H54 (cell line): ENCODE measurements at regions not wholly inside any gene's neighbourhood (a gene's known extent, or its start where the extent isn't known, plus 50 kb on each side); places are given as distances from the start of the nearest gene placed in this dataset.
"Not testable (repeated sequence)": the region's sequence is repeated elsewhere in the genome, so short reads cannot be mapped to it uniquely, and the experiment has no call there.

ENCODE experiments used
- DNase-seq: peaks from one replicate; pipeline ENCODE4 v3.0.0; 2011; ENCODE audit warnings: low spot score, mixed read lengths; ENCODE audit not compliant: insufficient read length
- FAIRE-seq: peaks from 3 replicates; lab custom pipeline; 2011; peaks lifted over from hg19 to GRCh38; lab: Jason Lieb, UNC
- POLR2A ChIP-seq: IDR thresholded peaks from 2 replicates; pipeline ENCODE4 v1.6.1; 2011; ENCODE audit warnings: low read depth, mild to moderate bottlenecking, low read length

DNA sequence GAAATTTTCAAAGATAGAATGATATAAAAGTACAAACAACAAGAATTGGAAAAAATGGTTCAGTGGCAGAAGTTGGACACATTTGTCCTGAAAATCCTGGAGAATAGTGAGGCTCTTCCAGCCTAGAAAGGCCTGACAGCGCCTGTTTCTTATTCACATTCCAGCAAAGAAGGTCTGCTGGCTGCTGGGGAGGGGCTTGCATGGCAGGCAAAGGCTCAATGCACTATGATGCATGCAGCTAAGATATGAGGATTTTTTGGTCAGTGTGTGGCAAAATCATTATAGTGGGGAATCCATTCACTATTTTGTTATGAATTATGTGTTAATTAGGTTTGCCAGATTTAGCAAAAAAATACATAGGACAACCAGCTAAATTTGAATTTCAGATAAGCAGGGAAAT lies 243.9 kb upstream of the SLC30A5 start:
- DNase-seq (no peak), FAIRE-seq (no peak)
- TF ChIP-seq POLR2A: no peak

DNA sequence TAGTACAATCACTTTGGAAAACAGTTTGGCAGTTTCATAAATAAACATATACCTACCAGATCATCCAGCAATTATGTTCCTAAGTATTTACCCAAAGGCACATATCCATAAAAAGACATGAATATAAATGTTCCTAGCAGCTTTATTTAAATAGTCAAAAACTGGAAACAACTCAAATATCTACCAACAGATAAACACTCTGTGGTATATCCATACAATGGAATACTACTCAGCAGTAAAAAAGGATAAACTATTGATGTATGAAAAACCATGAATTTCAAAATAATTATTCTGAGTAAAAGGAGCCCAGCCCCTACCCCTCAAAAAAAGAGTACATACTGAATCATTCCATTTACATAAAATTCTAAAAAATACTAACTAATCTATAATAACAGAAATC lies 232.7 kb upstream of the SLC30A5 start:
- DNase-seq (no peak), FAIRE-seq (no peak)
- no peak for TF ChIP-seq POLR2A

DNA sequence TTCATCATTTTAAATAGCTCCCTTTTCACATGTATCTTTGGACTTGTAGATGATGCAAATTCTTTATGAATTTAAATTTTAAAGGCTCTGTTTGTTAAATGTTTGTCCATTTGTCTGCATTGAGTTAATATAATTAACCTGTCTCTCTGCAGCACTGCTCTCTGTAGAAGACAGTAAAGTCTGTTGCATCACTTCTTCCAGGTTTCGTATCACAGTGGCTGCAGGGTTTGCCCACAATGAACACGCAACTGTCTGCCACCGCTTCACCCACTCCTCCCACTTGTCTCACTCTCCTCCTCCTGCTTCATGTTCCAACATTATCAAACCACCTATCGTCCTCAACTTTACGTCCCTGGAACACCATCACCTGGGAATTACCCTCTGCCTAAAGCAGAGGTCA lies 231.3 kb upstream of the SLC30A5 start:
- no peak for TF ChIP-seq POLR2A
- FAIRE-seq (no peak), DNase-seq (no peak)

DNA sequence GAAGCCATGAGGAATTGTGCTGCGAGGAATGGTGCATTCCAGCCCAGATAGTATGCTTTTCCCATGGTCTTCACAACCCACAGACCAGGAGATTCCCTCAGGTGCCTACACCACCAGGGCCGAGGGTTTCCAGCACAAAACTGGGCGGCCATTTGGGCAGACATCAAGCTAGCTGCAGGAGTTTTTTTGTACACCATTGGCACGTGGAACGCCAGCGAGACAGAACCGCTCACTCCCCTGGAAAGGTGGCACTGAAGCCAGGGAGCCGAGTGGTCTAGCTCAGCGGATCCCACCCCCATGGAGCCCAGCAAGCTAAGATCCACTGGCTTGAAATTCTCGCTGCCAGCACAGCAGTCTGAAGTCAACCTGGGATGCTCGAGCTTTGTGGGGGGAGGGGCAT lies 228.6 kb upstream of the SLC30A5 start:
- not testable (repeated sequence) for DNase-seq

DNA sequence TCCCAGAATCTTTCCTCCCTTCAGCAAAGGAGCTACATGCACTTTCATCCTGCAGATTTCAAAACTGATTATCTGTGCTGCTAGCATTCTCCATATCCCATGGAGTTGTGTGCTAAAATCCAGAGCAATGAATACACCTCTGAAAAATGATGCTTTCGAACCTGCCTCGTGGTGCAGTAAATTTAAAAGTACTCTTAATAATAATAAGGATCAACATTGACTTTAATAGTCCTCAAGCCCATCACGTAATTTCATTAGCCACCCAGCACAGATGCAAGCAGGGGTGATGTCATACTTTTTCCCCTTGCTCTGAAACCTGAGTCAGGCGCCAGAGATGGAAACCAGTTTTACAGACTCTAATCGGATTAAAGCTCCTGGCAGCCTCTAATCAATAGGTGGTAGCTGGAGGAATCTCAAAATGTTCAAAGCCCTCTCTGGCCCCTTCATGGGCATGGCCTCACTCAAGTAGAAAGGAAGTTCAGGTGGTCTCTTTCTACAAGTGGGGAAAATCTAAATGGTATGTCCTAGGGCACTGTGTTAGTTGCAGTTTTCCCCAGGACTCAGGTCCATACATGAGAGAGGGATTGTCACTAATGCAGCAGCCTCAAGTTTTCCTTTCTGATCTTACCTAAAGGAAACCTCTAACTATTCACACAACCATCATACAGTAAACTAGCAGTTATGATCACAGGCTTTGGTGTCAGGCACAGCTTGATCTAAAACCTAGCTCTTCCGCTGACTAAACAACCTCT lies 221.6 kb upstream of the SLC30A5 start:
- TF ChIP-seq POLR2A: no peak
- FAIRE-seq: no peak
- no peak for DNase-seq

More for the DNA sequence above, 228.6 kb upstream of the SLC30A5 start:
- not testable (repeated sequence) for FAIRE-seq

DNA sequence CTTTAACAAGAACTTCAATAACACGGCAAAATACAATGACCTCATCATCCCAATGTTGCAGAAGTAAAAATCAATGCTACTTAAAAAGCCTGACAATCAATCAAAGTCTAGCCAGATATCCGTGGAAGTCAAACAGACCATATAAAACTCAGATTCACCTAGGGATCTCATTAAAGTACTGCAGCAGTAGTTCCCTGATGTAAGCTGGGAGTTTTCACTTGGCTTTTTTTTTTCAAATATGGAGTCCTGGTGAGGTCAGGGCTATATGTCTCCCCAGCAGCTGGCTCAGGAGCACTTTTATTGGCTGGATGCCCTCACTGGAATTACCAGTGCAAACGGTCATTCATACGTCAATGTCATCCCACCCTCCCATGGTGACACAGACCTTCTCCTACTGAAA lies 220.6 kb upstream of the SLC30A5 start:
- FAIRE-seq (no peak), DNase-seq (no peak)
- TF ChIP-seq POLR2A: no peak

DNA sequence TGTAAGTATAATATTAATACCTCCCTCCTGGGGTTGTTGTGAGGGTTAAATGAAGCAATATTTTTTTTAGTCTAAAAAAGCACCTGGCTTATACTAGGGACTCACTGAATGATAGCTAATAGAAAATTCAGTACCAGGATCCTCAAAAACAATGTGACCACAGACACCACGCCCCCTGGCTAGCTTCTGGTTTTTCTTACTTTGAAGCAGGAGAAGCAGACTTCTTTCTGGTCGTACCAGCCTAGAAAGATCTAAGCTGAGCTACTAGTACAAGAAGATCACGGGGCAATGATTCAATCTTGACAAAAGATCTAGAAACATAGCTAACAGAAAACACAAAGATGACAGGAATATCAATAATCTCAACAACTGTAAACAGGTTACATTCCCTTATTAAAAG lies 218.5 kb upstream of the SLC30A5 start:
- TF ChIP-seq POLR2A: no peak
- no peak for DNase-seq

DNA sequence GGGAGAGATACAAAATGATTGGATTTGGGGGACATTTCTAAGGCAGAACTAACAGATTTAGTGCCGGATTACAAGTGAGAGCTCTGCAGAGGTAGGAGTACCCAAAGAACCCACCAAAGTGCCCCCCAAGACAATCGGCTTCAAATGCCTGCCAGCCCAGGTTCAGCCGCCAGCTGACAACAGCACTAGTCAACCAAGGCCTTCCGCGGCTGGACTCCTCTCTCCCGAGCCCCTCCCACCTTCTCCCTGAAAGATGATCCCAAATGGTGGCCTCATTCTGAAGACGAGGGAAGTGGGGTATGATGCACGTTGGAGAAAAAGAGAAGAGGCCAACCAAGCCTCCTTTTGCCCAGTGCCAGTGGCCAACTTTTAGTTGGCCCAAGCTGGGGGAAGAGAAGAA lies 210.4 kb upstream of the SLC30A5 start:
- no peak for DNase-seq
- no peak for FAIRE-seq
- no peak for TF ChIP-seq POLR2A

More for the DNA sequence above, 218.5 kb upstream of the SLC30A5 start:
- FAIRE-seq: no peak

DNA sequence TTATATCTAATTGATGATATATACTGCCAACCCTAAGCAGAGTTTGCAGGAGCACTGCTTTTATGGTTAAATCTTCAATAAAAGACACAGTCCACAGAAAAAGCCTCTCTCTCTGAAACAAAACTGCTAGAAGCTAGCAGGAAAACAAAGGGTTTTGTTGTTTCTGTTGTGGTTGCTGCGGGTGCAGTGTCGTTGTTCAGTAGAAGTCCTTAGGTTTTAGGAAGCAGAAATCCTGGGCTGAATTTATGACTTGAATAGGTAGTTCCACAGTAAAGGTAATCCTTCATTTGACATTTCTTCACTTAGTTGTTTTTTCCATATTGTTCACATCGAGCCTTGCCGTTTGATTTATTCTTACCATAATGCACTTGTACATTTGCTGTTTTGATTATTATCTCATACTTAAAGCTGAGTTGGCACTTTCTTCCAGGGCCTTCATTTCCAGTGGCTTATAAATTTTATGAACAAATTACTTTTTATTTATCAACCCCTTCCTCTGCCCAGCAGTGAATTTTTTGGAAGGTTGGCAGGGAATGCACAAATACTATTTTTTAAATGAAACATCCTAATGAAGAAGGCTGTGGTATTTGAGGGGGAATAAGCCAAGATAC lies 209.6 kb upstream of the SLC30A5 start:
- FAIRE-seq: no peak
- no peak for DNase-seq
- no peak for TF ChIP-seq POLR2A

DNA sequence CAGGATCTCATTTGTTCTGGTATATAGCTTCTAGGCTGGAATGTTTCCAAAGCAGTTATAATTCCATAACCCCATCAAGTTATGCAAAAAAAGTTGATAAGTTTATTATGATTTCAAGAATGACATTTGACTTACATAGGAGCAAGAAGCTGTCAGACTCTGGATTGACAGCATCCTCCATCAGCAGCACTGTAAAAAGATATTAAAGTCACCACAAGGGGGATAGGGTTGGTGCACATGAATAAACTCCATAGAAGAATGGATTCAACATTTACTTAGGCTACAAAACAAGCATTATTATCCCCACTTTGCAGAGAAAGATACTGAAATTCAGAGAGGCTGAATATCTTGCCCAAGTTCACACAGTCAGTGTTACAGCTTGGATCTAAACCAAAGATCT lies 208.9 kb upstream of the SLC30A5 start:
- DNase-seq: no peak
- no peak for FAIRE-seq
- no peak for TF ChIP-seq POLR2A

DNA sequence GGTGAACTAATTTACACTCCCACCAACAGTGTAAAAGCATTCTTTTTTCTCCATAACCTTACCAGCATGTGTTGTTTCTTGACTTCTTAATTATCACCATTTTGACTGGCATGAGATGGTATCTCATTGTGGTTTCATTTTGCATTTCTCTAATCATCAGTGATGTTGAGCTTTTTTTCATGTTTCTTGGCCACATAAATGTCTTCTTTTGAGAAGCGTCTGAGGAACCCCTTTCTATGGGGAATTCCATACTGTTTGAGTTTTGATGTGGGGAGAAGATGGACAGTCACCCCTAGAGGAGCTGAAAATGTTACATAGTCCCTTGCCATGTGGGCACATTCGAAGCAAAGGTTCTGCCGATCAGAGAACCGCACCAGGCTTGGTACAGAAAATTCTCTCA lies 207.0 kb upstream of the SLC30A5 start:
- FAIRE-seq: no peak
- no peak for DNase-seq
- TF ChIP-seq POLR2A: no peak

DNA sequence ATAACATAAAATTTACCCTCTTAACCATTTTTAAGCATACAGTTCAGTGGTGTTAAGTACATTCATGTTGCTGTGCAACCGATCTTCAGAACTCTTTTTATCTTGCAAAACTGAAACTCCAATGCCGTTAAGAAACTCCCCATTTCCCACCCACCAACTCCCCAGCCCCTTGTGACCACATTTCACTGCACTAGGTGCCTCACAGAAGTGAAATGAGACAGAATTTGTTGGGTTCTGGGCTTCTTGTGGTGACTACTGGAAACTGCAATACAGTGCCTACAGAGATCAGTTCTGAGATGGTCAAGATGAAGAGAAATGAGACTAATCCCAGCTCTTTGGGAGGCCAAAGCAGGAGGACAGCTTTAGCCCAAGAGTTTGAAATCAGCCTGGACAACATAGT lies 202.1 kb upstream of the SLC30A5 start:
- FAIRE-seq (no peak), DNase-seq (no peak)

DNA sequence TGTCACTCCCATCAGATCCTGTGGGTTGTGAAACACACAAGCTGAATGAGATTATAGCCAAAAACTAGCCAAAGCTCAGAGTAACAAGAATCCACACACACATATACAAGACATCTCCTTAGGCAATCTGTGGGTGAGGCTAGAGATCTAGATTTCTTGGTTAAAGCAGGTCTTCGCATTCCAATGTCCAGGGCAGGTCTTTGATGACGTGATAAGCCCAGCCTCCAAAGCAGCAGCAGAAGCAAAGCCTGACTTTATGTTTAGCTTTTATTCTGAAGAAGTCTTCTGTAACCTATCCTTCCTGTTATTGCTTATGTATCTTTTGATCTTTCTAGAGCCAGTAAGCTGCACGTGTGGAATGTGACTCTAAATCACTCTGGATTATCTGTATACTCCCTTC lies 199.1 kb upstream of the SLC30A5 start:
- no peak for FAIRE-seq
- DNase-seq: no peak
- no peak for TF ChIP-seq POLR2A

More for the DNA sequence above, 202.1 kb upstream of the SLC30A5 start:
- no peak for TF ChIP-seq POLR2A

DNA sequence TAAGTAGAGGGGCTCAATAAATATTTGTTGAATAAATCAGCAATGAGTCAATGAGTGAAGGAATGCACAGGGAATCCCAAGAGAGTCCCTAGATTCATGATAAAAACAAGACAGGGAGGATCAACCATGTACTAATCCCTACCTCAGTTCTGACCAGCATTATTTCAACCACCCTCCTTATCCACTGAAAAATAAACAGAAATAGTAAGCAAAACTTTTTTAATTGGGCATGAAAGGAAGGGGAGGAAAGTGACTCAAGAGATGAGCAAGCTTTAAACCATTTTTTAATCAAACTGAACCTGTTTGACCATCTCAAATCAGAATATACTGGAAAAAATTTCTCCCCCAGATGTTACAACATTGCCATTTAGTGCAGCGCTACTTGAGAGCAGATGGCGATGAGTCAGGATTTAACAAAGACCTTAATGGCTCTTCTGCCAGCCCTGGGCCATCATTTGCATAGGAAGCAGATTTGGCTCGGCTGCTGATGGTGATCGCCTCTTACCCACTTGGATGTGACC lies 194.8 kb upstream of the SLC30A5 start:
- FAIRE-seq: no peak
- TF ChIP-seq POLR2A: no peak
- DNase-seq: no peak
